Tibial artery (tissue), 4 donors: ENCODE measurements at regions not wholly inside any gene's neighbourhood (a gene's known extent, or its start where the extent isn't known, plus 50 kb on each side); places are given as distances from the start of the nearest gene placed in this dataset.

ENCODE experiments used
- DNase-seq, 2 donors: peaks; one replicate each; pipeline ENCODE4 v3.0.0-alpha.2; 2019
- H3K27ac ChIP-seq, 2 donors: fragments of 200-600 bp; sonication (generic) in 1 of 2; 1 replicate in 1 of 2; 2 replicates in 1 of 2; pipeline ENCODE4 v1.5.1; 2018 to 2019; ENCODE audit warnings: mild to moderate bottlenecking in 1 of 2
- H3K27me3 ChIP-seq, 2 donors: fragments of 200-600 bp; sonication (generic) in 1 of 2; one replicate each; pipeline versions ENCODE4 v1.5.1 to v1.6.0; 2016 to 2019
- H3K36me3 ChIP-seq, 3 donors: fragments of 200-600 bp; sonication (generic) in 2 of 3; one replicate each; pipeline ENCODE4 v1.5.1; 2016 to 2019; ENCODE audit warnings: mild to moderate bottlenecking in 2 of 3
- H3K4me1 ChIP-seq, 4 donors: fragments of 200-600 bp; sonication (generic) in 2 of 4; 1 replicate in 3 of 4; 2 replicates in 1 of 4; pipeline ENCODE4 v1.5.1; 2016 to 2019
- H3K4me3 ChIP-seq, 2 donors: fragments of 200-600 bp; sonication (generic) in 1 of 2; 1 replicate in 1 of 2; 2 replicates in 1 of 2; pipeline ENCODE4 v1.5.1; 2018 to 2019; ENCODE audit warnings: mild to moderate bottlenecking in 2 of 2
- H3K9me3 ChIP-seq, 3 donors: fragments of 200-600 bp; sonication (generic) in 1 of 3; one replicate each; pipeline ENCODE4 v1.5.1; 2016 to 2019
- intact Hi-C: fragments of 100-400 bp; cut with DNase I; formaldehyde crosslinking; loops from one replicate; pipeline ENCODE4 v1.15.0; 2023; ENCODE audit warnings: low total_unique reads
- TF ChIP-seq, protein P1 (sequence below), 2 experiments: fragments of 200-600 bp in 1 of 2; fragments of 450-650 bp in 1 of 2; IDR thresholded peaks; one replicate each; pipeline ENCODE4 v1.5.1; 2017 to 2019; ENCODE audit warnings: antibody characterized with exemption in 2 of 2, mild to moderate bottlenecking in 1 of 2, moderate library complexity in 1 of 2

DNA sequence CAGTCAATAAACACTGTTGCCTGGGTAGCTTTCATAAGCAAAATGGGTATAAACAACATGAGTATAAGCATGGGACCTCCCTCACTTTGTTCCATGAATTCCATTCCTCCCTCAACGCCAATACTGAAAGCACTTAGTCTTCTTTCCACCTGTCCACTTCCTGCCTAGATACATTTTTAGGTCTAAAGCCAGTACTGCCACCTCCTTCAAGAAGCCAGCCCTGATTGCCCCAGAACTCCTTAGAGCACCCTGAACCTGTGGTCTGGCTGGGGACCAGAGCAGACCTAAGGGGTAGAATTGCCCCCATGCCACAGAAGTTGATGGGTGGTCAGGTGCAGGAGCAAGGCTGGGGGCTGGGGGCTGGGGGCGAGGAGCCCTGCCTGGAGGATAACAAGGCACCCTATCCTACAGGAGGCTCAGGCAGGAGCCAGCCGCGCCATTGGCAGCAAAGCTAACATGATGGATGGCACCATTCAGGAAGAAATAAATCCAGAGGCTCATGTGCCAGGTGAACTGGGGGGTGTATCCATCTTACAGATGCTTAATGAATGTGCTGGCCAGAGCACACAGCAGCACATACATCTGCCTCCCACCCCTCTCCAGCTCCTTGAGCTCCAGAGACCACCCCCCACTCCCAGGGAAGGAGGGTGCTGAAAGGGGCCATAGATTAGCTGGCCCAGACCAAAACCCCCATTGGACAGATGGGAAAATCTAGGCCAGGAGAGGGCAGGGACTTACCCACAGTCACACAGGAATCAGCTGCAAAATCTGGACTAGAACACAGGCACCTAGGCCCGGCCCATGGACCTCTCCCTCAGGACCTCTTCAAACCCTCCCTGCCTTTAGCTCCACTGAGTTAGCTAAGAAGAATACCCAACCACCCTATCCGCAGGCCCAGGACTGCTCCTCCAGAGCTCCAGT lies 113.8 kb upstream of the LINGO1 start:
- Histone ChIP-seq H3K27ac (no peak overlapping the region), H3K4me3 (no peak overlapping the region), H3K36me3 (no peaks in the 10 kb centered on the region), H3K9me3 (no peaks in the 10 kb centered on the region), H3K4me1 (peaks cover 0 to 7% (median 0%) of the 10 kb centered on the region in 4 donors), H3K27me3 (peaks cover 0 to 32% of the 10 kb centered on the region in 2 donors)
- TF ChIP-seq, protein P1, sequence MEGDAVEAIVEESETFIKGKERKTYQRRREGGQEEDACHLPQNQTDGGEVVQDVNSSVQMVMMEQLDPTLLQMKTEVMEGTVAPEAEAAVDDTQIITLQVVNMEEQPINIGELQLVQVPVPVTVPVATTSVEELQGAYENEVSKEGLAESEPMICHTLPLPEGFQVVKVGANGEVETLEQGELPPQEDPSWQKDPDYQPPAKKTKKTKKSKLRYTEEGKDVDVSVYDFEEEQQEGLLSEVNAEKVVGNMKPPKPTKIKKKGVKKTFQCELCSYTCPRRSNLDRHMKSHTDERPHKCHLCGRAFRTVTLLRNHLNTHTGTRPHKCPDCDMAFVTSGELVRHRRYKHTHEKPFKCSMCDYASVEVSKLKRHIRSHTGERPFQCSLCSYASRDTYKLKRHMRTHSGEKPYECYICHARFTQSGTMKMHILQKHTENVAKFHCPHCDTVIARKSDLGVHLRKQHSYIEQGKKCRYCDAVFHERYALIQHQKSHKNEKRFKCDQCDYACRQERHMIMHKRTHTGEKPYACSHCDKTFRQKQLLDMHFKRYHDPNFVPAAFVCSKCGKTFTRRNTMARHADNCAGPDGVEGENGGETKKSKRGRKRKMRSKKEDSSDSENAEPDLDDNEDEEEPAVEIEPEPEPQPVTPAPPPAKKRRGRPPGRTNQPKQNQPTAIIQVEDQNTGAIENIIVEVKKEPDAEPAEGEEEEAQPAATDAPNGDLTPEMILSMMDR (IDR thresholded peaks at IDR 0.05), result no peak
- no peak for DNase-seq
- intact Hi-C loops, result no loop called here

DNA sequence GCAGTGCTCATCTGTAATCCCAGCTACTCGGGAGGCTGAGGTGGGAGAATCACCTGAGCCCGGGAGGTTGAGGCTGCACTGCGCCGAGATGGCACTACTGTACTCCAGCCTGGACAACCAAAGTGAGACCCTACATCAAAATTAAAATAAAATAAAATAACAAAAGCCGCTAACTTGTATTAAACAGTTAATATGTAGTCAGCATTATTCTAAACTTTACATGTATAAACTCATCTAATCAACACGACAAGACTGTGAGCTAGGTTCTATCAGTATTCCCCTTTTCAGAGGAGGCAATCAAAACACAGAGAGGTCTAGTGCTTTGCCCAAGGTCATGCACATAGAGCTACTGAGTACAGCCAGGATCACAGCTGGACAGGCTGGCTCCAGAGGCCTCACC lies 111.7 kb upstream of the LINGO1 start:
- H3K27me3 ChIP-seq, result peaks cover 0 to 48% of the 10 kb centered on the region in 2 donors
- intact Hi-C loops, result no loop called here

DNA sequence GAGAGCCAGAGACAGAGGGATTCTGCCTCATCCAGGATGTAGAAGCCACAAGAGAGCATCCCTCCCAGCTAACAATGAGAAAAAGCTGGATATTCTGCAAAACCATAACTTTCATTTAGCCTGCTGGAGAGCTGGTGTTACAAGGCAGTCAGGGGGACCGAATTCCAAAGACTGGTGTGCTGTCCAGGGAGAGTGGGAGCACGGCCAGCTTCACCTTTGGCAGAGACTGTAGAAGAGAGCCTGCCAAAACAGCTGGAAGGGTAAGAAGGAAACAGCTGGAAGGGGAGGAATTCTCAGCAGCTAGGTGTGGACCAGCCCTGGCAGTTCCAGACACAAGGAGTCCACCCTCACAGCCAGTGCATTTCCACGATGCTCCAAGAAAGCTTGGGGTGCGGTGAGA lies 109.9 kb upstream of the LINGO1 start:
- H3K4me3 ChIP-seq, result no peak overlapping the region
- H3K27ac ChIP-seq, result no peak overlapping the region
- intact Hi-C loops, result no loop called here
- DNase-seq, result no peak
- H3K9me3 ChIP-seq, result no peaks in the 10 kb centered on the region
- peaks cover 0 to 4% (median 0%) of the 10 kb centered on the region in 4 donors for H3K4me1 ChIP-seq
- H3K36me3 ChIP-seq, result no peaks in the 10 kb centered on the region
- TF ChIP-seq, protein P1 (IDR thresholded peaks at IDR 0.05), result no peak
- H3K27me3 ChIP-seq, result peaks cover 0 to 44% of the 10 kb centered on the region in 2 donors

More for the DNA sequence above, 111.7 kb upstream of the LINGO1 start:
- Histone ChIP-seq H3K9me3 (no peaks in the 10 kb centered on the region), H3K4me3 (no peak overlapping the region), H3K27ac (no peak overlapping the region), H3K4me1 (peaks cover 0 to 7% (median 0%) of the 10 kb centered on the region in 4 donors), H3K36me3 (no peaks in the 10 kb centered on the region)
- TF ChIP-seq, protein P1 (IDR thresholded peaks at IDR 0.05), result no peak
- DNase-seq, result no peak

DNA sequence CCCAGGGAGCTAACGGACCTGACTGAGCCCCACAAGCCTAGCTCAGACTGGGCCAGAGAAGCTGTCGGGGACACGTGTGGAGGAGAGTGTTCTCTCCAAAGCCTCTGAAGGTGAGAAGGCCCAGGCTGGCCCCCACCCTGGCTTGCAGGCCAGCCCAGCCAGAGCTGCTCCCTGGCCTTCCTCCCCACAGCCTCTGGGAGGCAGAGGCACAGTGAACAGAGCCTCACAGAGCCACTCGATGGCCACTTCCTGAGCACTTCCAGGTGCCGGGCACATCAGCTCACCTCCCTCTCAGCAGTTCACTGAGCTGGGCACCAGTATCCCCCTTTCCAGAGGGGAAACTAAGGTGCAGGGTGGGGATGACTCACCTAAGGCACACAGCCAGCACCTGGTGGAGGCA lies 109.4 kb upstream of the LINGO1 start:
- H3K9me3 ChIP-seq, result no peaks in the 10 kb centered on the region
- H3K36me3 ChIP-seq, result no peaks in the 10 kb centered on the region
- no peak overlapping the region for H3K27ac ChIP-seq
- H3K4me1 ChIP-seq, result no peaks in the 10 kb centered on the region
- DNase-seq, result no peak
- TF ChIP-seq, protein P1 (IDR thresholded peaks at IDR 0.05), result no peak
- intact Hi-C loops, result no loop called here
- H3K27me3 ChIP-seq, result peaks cover 0 to 44% of the 10 kb centered on the region in 2 donors
- no peak overlapping the region for H3K4me3 ChIP-seq

DNA sequence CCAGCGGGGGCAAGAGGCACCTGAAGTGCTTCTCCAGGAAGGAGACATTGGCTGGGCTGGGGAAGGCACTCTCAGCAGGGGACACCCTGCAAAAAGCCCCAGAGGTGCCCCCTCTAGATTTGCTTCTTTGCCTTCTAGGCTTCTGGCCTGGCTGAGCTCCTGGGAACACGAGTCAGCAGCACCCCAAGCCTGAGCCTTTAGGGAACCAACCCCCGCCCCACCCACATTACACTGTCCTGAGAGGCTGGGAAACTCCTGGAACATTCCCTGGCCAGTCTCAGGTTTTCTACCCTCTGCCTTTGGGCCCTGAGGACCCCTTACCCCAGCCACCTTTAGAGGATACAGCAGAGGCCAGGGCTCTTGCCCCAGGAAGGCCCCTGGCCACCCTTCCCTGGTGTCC lies 108.4 kb upstream of the LINGO1 start:
- Histone ChIP-seq H3K4me3 (no peak overlapping the region), H3K27me3 (peaks cover 0 to 48% of the 10 kb centered on the region in 2 donors), H3K27ac (no peak overlapping the region), H3K4me1 (no peaks in the 10 kb centered on the region), H3K9me3 (no peaks in the 10 kb centered on the region), H3K36me3 (no peaks in the 10 kb centered on the region)
- DNase-seq, result no peak
- TF ChIP-seq, protein P1 (IDR thresholded peaks at IDR 0.05), result no peak
- intact Hi-C loops, result no loop called here
